ENCODE measurements at regions not wholly inside any gene's neighbourhood (a gene's known extent, or its start where the extent isn't known, plus 50 kb on each side); places are given as distances from the start of the nearest gene placed in this dataset.

DNA sequence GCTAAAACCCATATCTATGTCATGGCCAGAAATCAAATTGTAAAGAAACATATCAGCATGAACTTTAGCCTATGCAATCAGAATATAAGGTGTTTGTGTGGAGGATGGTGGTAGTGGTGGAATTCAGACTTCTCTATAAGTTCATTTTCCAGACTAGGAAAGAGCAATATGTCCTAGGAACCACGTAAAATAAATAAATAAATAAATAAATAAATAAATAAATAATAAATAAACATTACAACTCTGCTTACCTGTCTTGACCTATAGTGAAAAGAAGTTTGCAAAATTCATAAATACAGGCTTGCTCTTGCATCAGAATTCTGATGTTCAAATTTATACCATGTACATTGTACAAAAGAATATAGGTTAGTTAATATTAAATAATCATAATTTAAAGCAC lies 1382.6 kb upstream of the ADGRL2 start:
- DNase-seq (ENCODE audit: low spot score): no peak

DNA sequence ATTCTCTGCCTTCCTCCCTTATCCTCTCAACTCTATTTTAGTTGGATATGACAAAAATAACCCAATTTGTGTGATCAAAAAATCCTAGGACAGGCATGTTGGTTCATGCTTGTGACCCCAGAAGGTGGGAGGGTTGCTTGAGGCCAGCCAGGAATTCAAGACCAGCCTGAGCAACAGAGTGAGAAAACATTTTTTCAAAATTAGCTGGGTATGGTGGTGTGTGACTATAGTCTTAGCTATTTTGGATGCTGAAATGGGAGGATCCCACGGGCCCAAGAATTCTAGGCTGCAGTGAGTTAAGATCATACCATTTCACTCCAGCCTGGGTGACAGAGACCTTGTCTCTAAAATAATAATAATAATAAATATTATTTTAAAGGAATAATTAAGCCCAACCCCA lies 1383.1 kb upstream of the ADGRL2 start:
- no peak for DNase-seq (ENCODE audit: low spot score)

DNA sequence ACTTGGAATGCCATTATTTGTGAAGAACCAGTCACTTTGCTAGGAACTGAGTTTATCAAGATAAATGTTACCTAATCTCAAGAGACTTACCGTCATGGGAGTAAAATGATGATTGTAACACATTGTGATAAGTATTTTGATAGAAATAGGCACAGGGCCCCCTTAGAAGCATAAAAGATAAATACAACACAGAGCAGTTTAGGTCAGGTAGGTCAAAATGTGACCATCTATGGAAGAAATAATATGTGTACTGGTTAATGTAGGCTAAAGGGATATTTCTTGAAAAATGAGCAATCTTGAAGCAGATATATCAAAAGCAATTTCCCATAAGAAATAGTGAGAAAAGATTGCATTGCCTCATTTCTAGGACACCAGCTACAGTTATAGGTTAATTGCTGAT lies 1386.8 kb upstream of the ADGRL2 start:
- no peak for DNase-seq (ENCODE audit: low spot score)

DNA sequence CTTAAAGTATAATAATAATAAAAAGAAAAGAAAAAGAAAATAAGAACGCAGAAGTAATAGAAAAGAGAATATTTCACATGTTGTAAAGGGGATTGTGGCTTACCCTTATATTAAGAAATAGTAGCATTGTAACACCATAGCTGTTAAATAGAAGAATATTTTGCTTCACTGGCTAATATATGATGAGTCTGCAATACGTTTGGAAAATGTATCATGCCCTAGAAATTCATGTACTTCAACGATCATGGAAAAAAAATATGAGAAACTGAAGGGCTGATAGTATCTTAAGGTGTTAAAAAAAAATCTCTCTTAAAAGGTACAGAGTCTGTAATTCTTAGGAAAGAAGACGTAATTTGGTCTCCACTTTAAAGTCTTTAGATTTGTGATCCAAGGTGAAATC lies 1390.5 kb upstream of the ADGRL2 start:
- no peak for DNase-seq (ENCODE audit: low spot score)

DNA sequence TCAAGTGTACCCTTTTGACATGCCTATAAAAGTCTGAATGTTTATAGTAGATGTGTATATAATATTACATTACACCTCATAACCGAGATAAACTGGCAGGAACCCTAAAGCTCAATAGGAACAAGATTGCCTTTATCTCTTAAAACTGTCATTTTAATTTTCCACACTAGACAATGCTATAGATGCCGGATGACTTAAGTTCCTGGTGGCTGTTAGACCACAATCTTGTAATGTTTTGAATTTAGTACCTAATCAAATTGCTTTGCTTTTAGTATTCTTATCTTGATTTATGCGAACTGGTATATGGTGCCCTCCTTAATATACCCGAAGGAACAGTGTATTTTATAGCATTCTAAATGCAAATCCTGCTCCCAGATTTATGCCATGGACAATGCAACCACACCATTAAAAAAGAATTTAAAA lies 1397.0 kb upstream of the ADGRL4 start:
- DNase-seq (ENCODE audit: low spot score): no peak

DNA sequence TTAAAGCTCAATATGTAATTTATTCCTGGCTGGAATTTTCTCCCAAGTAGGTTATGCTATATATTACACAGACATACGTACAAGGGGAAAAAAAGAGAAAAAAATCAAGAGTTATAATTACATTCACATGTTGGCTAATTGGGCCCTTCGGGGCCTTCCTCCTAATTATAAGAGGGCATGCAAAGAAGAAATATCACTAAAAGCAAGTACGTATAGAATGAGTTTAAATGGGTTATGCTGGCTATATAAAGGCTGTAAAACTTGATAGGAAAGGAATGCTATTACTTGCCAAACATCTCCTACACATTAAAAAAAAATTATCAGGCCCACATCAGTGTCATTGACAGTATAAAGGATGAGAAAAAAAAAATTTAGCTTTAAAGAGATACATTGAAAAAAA lies 1396.1 kb upstream of the ADGRL4 start:
- DNase-seq (ENCODE audit: low spot score): no peak

DNA sequence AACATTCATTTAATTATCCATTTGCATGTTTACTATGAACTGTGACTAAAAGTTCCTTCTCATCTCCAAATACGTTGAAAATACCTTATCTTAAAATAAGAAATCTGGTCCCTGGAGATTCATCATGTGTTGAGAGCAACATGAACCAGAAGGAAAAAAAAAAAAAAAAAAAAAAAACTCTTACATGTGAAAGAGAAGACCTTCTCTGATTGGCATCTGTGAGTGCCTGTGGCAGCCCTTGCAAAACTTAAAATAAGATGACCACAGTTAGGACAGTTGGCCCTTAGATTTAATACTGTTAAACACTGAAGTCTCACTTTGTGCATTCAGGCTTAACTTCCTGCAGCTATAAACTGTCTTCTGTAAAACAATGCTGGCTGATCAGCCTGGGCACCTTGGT lies 1395.2 kb upstream of the ADGRL4 start:
- DNase-seq (ENCODE audit: low spot score): no peak

DNA sequence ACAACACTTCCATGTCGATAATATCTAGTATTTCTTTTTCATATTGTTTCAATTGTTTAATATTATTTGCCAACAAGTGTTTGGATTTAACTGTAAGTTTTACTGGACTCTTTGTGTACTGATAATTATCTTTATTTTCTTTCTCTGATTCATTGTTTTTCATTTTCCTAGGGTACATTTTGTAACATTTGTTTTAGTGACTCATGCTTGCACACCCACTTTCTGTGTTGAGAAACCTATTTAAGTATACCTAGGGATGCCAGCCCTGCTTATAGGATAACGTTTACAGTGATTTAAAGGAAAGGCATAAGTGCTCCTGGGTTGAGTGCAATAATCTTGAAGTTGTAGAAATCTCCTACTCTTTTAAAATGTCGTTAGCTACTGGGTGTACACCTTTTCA lies 1386.0 kb upstream of the ADGRL4 start:
- DNase-seq (ENCODE audit: low spot score): no peak

DNA sequence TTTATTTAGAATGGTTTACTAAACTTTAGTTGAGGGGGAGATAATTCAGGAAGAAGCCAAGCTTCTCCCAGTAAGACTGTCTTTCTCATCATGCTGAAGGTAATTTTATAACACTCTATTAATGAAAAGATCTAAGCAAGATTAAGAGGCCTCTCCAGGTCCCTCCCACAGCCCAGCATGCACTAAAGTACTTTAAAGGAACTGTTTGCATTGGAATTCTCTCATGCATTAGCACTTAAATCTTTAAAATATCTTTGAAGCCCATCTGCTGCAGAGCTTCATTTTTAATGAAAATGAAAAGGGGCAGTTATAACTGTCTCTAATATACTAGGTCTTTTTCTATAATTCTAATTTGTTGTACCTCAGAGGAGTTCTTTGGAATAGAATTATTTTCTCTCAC lies 1379.1 kb upstream of the ADGRL4 start:
- no peak for DNase-seq (ENCODE audit: low spot score)

DNA sequence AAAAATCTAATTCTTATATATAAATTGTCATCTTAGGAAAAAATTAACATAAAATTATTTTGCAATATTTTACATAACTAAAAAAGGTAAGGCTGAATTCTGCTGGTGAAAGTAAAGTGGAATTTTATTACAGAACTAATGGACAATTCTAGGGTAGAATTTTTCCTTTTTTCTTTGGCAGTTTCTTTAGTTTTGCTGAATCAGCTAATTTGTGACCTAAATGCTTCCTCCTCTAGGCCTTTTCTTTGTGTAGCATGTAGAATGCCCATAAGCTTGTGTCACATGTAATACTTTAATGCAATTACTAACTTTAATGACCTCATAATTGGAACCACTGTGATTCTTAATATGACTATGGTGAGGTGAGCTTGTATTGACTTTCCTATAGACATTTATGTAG lies 1378.4 kb upstream of the ADGRL4 start:
- DNase-seq (ENCODE audit: low spot score): no peak

DNA sequence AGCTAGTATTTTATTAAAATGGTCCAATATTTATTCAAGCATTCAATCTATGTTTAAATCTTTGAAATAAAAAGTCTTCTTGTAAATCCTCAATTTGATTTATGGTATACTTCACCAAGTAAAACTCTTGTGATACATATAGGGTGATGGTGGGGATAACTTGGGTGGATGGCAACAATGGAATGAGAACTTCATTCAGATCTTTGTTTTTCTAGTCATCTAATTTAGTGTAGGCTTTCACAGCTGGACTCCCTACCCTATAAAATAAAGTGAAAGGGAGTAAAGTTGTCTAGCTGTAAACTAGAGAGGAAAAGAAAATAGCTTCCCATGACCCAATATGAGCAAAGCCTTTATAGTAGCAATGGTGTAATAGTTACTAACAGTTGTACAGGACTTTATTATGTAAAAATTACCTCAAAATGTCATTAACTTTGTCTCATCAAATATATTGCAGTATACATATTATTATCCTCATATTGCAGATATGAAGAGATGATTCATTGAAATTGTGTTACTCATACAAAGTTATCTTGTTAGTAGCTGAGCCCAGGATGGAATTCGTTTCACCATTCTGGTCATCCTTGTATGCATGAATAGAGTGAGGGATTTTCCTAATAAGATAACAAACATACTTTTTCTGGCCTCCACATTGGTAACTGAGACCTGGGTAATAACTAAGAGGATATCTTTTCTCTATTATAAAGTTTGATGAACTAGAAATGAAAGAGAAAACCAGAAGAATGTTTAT lies 1377.7 kb upstream of the ADGRL4 start:
- no peak for DNase-seq (ENCODE audit: low spot score)

DNA sequence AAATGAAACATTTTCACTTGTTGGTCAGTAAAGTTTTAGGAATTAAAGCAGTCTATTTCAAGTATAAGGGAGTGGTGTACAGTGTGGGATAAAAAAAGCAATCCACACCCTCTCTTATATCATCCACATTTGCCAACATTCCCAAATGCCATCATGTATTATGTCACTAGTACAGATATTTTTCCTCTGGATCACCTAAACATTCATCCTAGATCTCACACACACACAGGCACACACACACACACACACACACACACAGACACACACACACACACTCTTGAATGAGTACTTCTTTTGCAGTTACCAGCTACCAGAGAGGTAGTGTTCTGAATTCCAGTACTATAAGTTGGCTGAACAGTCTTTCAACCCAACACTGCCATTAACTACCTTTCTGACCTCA lies 1369.1 kb upstream of the ADGRL4 start:
- DNase-seq (ENCODE audit: low spot score): no peak

DNA sequence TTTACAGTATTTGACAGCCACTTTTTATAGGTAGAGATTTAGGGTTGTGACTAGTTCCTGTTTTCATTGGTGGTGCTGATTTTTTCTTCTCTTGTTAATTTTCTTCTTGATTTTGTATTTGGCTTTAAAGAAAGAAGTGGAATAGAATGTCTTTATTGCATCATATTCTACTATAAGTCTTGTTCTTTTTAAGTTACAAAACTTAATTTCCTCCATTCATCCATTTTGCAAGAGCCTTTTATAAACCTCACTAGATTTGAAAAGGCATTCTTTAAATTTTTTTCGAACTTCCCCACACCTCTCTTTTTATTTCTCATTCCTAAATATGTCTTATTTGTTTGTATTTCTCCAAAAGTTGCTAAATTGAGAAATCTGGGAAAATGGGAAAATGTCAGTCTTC lies 1368.6 kb upstream of the ADGRL4 start:
- DNase-seq (ENCODE audit: low spot score): no peak

DNA sequence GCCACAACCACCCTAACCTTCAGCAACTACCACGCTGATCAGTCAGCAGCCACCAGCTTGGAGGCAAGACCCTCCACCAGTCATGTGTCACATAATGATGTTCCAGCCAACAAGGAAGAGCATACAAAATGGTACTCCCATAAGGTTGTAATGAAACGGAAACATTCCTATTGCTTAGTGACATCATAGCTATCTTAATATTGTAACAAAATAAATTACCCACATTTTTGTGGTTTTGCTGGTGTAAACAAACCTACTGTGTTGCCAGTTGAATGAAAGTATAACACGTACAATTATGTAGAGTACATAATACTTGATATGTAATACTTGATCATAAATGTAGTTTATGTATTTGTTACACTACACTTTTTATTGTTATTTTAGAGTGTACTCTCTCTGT lies 1363.2 kb upstream of the ADGRL4 start:
- DNase-seq (ENCODE audit: low spot score): no peak

DNA sequence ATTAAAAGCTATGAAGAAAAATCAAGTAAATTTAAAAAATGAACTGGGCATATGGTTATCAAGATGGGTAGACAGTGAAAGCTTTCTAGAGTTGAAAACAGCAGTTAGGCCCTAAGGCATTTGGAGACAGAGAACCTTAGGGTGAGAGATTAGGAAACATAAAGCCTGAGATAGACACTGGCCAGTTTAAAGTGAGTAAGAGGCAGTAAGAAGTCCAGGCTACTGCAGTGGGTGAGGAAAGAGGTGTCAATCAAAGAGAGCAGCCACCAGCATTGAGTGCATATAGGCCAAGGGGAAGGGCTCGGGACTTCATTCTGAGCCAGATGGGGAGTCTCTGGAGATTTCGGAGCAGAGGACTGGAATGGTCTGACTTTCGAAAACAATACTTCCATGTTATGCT lies 1360.5 kb upstream of the ADGRL4 start:
- no peak for DNase-seq (ENCODE audit: low spot score)

DNA sequence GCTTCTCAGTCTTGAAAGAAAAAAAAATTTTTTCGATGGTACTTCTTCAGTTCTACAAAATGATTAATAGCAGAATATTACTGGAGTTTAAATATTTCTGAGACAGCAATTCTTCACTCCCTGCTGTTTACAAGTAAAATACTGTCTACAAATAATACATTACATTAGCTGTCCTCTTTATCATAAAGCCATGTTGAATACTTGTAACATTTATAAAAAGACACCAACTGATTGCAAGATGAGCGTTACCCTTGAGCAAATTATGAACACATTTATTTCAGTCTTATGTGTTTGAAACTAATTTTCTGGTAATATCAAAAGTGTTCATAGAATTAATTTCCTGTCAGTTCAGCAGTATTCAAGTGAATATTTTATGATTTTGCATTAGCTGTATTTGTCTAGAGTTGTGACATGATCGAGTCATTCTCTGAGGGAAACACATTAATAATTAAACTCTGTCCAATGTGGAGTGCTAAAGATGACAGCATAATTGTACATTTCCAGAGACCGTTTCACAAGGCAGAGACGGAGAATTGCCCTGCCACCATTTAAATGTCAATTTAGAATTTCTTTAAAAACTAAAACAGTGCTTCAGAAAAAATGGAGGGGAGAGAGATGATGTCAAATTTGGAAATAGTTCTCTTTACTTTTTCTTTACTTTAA lies 1359.0 kb upstream of the ADGRL4 start:
- no peak for DNase-seq (ENCODE audit: low spot score)

DNA sequence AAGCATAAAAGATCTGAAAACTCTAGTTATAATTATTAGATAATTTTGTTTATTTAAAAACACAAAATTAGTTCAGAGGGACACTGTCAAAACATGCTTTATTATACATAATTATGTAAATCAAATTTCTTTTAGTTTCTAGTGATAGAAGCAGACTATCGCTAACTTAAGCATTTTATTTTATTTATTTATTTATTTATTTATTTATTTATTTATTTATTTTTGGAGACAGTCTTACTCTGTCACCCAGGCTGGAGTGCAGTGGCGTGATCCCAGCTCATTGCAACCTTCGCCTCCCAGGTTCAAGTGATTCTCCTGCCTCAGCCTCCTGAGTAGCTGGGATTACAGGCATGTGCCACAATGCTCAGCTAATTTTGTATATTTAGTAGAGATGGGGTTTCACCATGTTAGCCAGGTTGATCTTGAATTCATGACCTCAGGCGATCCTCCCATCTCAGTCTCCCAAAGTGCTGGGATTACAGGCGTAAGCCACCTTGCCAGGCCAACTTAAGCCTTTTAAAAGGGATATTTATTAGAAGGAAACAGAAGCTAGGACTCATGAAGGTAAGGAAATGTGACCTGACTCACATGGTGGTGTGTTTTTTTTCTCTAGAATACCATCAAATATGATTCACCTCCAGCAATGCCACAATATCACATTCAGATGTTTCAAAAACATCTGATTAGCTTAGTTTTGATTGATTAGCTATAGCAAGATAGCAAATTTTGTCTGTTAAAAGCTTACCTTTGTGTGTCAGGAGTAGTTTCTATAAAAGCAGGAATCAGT lies 1357.4 kb upstream of the ADGRL4 start:
- no peak for DNase-seq (ENCODE audit: low spot score)

DNA sequence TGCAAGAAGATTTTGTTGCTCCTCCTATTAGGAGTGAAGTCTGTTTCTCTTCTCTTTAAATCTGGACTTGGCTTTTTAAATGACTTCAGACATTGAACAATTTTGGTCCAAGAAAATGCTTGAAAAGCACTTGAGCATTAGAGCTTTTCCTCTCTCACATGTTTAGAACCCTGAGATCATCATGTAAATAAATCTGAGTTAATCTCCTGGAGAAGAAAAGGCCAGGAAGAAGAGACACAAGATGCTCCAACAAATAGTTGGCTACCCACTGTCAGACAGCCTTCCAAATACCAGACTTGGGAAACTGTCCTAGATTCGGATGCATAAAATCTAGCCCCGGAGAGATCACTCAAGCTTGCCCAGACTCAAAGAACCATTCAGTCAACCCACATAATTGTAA lies 1353.1 kb upstream of the ADGRL4 start:
- no peak for DNase-seq (ENCODE audit: low spot score)

DNA sequence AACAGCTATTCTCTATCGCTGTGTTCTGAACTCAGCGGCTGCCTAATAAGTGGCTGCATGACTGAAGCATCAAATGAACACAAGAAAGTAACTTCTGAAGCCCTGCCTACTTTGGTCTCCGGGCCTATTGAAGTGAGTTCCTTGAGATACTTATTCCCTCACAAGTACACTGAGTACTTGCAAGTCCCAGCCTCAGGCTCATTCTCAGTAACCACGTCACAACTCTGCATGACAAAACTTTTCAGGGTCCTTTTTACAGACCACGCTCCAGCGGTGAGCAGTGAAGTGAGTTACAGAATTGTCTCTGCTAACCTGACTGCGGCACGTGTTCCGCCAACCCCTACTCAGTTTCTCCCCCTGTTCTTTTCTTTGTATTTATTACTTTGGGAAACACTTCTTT lies 1342.7 kb upstream of the ADGRL4 start:
- no peak for DNase-seq (ENCODE audit: low spot score)

DNA sequence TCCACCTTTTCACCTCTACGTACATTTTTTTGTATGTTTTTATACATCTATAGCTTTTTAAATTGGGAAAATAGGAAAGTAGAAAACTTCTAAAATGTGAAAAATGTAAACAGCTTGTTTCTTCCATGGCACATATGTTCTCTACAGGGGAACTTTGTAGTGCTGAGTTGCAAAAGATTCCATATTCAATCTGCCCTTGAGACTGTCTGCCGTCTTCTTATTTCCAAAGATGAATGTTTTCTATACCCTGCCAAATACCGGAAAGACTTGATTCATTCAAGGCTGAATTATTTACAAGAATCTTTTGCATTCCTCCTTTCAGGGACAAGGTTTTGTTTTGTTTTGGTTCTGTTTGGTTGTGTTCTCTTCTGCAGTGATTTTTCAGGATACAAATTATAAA lies 1334.5 kb upstream of the ADGRL4 start:
- DNase-seq (ENCODE audit: low spot score): no peak

DNA sequence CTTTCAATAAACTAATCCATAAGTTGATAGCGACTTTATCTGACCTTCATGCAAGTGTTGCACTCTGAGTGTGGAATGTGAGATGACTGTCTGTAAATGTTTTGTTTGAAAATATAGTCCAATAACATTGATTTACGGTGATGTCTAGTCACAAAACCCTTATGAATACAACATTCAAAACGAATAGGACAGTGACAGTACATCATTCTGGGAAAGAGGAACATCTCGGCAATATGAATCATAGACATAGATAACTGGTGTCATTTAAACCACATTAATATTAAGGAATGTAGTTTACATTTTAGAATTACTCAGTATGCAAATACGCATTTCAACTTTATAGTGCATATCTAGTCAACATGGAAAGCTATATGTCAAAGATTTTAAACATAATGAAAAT lies 1311.6 kb upstream of the ADGRL4 start:
- no peak for DNase-seq (ENCODE audit: low spot score)

DNA sequence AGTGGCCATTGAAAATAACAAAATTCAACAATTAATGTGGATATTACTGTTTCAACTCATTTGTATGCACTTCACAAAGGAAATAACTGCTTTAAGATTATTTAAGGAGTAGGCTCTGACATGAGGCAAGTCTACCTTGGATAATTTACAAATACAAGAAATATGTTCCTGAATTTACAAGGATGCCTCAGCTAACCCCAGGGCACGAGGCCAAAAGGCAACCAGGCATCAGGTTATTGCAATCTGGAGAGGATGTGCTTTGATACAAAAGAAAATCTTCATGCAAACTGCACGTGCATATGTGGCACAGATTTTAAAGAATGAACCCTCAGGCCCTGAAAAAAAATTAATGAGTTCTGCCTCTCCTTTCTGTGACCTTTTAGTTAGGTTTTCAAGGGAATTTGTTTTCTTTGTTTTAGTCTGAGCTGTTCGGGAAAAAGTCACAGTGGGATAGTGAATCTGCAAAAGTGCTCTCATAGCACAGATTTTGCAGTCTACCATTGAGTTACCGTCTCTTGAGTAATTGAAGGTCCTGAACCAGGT lies 1304.2 kb upstream of the ADGRL4 start:
- DNase-seq (ENCODE audit: low spot score): no peak

DNA sequence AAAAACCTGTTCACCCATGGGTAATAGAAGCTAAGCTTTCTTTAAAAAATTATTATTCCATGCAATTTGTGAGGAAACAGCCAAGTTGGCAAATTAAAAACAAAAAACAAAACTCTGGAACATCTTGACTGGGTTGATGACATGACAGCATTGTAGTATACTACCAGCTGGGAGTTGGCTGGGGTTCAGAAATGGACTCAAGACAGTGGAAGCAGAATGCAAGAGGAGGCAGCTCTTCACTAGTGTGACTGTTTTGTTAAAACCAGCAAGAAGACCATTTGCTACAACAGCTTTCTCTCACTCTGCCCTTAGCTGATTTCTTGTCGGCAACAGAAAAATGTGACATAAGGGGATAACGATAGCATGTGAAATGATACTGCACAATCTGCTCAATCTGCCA lies 1298.9 kb upstream of the ADGRL4 start:
- no peak for DNase-seq (ENCODE audit: low spot score)
